OCI-LY3 (cell line): ENCODE measurements at regions not wholly inside any gene's neighbourhood (a gene's known extent, or its start where the extent isn't known, plus 50 kb on each side); places are given as distances from the start of the nearest gene placed in this dataset.

Experiments
- EZH2phosphoT487 ChIP-seq: fragments of 200-600 bp; shearing (Covaris generic); IDR thresholded peaks from 2 replicates; pipeline ENCODE4 v1.6.1; 2018; ENCODE audit warnings: antibody characterized with exemption, mixed run types, low read depth
- TF ChIP-seq, protein P1 (sequence below): fragments of 200-600, 300-600 bp; sonication (generic); IDR thresholded peaks from 2 replicates; pipeline ENCODE4 v1.5.1; 2014; ENCODE audit warnings: antibody characterized with exemption, low read length, low read depth

- TF ChIP-seq, protein P1, sequence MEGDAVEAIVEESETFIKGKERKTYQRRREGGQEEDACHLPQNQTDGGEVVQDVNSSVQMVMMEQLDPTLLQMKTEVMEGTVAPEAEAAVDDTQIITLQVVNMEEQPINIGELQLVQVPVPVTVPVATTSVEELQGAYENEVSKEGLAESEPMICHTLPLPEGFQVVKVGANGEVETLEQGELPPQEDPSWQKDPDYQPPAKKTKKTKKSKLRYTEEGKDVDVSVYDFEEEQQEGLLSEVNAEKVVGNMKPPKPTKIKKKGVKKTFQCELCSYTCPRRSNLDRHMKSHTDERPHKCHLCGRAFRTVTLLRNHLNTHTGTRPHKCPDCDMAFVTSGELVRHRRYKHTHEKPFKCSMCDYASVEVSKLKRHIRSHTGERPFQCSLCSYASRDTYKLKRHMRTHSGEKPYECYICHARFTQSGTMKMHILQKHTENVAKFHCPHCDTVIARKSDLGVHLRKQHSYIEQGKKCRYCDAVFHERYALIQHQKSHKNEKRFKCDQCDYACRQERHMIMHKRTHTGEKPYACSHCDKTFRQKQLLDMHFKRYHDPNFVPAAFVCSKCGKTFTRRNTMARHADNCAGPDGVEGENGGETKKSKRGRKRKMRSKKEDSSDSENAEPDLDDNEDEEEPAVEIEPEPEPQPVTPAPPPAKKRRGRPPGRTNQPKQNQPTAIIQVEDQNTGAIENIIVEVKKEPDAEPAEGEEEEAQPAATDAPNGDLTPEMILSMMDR = no peak
- TF ChIP-seq EZH2phosphoT487 = no peak
Observed at GRCh38 chr2:144889348-144889747, 369.4 kb upstream of the ZEB2 start.
